Activated CD8-positive, alpha-beta memory T cell treated with anti-CD3 and anti-CD28 coated beads, Interleukin-2, amount 50 U/mL, for 48 hours (primary cell): ENCODE measurements at regions not wholly inside any gene's neighbourhood (a gene's known extent, or its start where the extent isn't known, plus 50 kb on each side); places are given as distances from the start of the nearest gene placed in this dataset.
"Not testable (repeated sequence)": the region's sequence is repeated elsewhere in the genome, so short reads cannot be mapped to it uniquely, and the experiment has no call there.

Source experiments
- DNase-seq: peaks from one replicate; pipeline ENCODE4 v3.0.0-alpha.2; 2020

DNA sequence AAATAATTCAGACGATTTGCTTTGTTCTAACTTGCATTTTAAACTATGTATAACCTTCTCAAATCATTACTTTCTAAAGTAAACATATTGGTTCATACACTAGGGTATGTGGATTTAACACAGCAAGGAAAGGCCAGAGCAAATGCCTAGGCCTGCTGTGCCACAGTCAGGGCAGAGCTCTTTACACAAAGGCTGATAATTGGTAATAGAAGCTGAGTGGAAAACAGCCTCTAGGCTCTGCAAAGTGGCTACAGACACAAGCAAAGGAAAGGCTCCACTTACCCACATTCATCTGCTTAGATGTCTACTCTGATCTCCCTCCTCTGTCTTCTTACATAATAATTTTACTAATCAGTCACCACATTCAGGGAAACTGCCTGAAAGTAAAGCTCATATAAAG lies 382.9 kb downstream of the OLFM4 start:
- DNase-seq: no peak

DNA sequence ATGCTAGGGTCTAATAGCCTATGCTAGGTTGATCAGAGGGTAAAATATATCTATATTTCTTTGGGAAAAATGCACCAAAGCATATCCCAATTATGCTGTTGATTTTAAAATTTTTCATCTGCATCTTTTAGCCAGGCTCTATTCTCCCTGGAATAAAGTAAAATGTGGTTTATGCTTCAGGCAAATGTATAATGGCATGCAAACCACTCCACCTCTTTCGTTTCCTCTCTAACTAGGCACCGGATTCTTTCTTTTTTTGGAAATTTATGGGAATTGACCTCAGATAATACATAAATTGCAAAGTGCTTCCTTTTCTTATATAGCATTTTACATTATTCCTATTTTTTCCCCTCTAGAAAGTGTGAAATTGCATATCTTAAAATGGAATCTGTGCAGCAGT lies 386.5 kb downstream of the OLFM4 start:
- DNase-seq: no peak

DNA sequence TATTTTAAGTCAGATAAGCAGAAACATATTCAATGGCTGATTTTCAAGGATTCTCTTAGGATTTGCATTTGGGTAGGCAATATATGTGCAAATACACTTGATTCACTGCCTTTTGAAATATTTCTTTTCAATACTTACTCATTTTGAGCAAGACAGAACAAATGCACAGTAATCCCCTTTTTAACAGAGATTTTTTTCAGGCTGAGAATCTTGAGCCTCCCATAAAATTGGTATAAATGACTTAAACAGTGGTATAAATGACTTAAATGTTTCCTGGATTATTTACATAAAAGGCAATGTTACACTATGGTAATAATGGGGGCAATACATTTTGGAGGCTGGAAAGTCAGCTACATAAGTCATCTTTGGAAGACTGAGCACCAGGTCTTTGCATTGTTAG lies 389.0 kb downstream of the OLFM4 start:
- no peak for DNase-seq

DNA sequence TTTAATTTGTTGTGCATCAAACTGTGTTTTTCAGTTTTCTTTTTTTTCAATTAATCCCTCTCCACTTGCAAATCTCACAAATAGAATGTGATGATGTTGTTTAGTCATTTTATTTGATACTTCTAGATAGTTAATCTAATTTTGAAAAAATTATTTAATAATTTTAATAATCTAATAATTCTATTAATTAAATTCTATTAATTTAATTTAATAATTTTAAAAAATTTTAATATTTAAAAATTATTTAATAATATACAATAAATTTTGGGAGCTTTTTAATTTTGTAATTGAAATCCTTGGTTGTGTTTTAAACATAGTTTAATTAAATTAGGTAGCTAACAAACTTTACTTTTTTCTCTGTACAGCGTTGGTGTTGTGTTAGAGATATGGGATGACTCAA lies 393.8 kb downstream of the OLFM4 start:
- no peak for DNase-seq

DNA sequence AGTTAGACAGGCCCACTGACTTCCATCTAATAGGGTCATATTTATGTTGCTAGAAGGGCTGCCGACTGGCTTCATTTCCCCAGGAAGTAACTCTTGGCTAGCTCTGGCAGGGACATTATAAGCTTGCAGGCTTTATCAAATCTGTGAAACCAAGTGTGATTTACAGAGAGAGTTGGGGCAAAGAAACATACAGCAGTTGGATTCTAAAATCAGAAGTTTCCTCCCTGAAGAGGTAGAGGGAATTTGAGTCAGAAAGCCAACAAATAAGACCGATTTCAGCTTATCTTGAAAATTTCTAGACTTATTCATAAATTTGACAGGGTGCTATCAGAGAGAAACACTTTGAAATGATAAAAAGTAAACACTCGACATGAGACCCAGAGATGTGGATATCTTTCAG lies 407.8 kb downstream of the OLFM4 start:
- no peak for DNase-seq

DNA sequence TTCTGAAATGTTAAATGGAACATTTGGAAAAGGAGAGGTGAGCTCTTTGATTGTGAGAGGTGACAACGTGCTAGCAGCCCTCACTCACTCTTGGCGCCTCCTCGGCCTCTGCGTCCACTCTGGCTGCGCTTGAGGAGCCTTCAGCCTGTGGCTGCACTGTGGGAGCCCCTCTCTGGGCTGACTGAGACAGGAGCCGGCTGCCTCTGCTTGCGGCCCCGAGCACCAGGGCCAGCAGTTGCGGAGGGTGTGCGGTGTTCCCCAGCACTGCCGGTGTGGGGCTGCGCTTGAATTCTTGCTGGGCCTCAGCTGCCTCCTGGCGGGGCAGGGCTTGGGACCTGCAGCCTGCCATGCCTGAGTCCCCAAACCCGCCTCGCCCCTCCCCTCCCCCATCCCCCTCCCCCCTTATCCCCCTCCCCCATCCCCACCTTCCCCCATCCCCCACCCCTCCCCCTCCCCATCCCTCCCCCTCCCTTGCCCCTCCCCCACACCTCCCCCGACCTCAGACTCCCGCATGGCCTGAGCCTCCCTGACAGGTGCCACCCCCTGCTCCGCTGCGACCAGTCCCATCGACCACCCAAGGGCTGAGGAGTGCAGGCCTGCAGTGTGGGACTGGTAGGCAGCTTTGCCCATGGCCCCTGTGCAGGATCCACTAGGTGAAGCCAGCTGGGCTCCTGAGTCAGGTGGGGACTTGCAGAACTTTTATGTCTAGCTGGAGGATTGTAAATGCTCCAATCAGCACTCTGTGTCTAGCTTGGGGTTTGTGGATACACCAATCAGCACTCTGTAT lies 411.0 kb downstream of the OLFM4 start:
- no peak for DNase-seq

DNA sequence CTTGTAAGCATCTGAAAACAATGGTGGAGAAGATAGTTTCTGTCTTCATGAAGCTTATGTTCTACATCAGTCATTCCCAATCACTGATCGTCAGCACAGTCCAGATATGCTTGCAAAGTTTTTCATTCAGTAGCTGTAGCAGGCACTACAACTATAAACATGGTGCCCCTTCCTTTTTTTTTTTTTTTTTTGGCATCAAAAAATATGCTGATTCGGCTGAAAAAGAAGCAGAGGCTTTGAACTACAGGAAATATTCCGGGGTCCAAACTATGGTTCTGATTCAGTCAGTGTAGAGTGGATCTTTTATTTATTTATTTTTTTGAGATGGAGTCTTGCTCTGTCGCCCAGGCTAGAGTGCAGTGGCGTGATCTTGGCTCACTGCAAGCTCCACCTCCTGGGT lies 414.4 kb downstream of the OLFM4 start:
- no peak for DNase-seq

DNA sequence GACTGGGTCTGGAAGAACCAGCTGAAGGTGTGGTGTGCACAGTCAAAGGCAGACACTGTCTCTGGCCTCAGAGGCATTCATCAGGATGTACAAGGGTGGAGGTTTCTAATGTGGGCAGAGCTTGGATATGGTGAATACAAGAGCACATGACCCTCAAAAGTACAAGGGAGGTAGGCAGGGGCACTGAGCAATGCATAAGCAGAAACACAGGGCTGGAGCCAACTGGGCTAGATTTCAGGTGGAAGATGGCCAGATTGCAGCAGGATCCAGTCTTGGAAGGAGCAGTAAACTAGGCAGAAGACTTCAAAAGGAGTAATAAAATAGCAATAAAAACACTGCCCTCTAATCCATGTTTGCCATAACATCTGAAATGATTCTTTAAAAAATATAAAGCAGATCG lies 417.1 kb downstream of the OLFM4 start:
- DNase-seq: no peak

DNA sequence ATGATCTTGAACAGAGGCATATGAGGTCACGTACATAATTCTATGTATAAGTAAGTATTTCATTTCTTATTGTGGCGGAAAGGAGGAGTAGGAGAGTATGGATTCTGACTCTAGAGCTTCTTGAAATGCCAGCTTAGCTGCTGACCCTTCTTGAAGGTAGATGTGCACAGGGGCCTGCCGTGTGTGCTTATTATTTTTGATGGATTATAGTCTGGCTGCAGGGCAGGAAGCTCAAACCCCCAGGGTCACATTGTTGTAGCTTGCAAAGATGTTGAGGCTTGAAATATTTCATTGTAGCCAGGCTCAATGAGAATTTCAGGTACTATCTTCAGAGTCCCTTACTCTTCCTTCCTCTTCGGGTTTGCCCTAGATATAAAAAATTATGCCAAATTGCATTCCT lies 418.8 kb downstream of the OLFM4 start:
- no peak for DNase-seq

DNA sequence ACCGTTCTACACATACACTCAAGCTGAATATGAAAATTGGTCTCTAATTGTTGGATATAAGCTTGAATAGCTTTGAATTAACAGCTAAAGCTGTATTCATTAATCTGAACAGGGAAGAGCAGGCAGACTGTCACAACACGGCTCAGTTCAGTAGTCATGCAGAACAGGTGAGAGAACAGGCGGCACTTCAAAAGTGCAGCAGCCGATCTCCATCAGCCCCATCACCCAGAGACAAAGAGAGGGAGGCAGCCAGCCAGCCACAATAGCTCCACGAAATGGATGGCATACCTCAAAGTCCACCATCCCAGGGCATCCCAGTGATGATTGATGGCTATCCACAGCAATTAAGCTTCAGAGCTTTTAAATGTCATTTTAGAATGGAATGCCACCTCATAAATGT lies 419.2 kb downstream of the OLFM4 start:
- DNase-seq: no peak

DNA sequence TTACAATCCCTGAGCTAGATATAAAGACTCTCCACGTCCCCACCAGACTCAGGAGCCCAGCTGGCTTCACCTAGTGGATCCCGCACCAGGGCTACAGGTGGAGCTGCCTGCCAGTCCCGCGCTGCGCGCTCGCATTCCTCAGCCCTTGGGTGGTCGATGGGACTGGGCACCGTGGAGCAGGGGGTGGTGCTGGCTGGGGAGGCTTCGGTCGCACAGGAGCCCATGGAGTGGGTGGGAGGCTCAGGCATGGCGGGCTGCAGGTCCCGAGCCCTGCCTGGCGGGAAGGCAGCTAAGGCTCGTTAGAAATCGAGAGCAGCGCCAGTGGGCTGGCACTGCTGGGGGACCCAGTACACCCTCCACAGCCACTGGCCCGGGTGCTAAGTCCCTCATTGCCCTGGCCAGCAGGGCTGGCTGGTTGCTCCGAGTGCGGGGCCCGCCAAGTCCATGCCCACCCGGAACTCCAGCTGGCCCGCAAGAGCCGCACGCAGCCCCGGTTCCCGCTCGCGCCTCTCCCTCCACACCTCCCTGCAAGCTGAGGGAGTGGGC lies 423.7 kb downstream of the OLFM4 start:
- DNase-seq: not testable (repeated sequence)

DNA sequence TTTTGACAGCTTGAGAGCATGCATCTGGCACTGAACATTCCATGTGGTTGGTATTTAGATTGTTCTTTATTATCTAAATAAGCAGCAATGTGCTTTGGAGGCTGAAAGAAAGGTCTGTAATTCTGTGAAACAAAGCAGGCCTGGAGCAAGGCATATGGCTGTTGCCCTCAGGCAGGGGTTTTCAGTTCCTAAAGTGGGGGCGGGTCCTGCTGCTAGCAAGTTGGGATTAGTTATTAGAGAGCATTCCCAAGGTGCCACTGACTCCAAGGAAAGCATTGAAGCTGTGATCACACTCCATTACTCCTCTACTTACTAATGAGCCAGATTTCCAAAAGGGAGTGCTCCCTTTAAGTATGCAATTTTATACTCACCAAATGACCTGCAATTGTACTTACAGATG lies 432.2 kb downstream of the OLFM4 start:
- DNase-seq: no peak

DNA sequence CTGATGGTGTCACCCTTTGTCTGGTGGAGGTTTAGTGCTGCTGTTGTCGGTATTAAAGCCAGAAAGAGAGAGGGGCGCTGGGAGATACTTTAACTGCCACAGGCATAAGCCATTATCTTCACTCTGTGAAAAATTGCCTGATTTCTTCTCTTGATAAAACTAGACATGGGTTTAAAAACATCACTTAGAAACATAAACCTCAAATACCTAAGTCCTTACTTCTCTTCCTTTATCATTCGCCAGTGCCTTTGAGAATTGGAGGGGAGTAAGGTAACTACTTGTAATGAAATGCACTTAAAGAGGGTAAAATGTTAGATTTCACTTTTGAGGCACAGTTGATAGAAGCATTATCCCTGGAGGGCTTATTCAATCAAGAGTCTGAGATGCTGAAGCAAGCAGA lies 434.5 kb downstream of the OLFM4 start:
- DNase-seq: no peak

DNA sequence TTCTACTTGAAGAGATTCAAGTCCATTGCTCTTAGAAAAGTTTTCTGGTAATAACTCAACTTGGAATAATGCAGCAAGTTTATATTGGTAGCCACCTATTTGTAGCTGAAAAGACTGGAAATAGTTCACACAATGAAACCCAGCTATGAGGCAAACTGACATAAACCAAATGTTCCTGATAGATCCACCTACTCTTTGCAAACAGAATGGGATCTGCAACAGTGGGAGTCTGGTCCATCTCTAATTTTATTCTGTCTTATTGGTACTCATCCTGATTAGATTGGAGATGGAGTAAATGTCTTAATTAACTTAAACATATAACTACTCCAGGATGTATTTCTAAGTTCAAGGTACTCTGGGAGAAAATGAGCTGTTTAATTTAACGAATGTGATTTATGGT lies 438.0 kb downstream of the OLFM4 start:
- no peak for DNase-seq

DNA sequence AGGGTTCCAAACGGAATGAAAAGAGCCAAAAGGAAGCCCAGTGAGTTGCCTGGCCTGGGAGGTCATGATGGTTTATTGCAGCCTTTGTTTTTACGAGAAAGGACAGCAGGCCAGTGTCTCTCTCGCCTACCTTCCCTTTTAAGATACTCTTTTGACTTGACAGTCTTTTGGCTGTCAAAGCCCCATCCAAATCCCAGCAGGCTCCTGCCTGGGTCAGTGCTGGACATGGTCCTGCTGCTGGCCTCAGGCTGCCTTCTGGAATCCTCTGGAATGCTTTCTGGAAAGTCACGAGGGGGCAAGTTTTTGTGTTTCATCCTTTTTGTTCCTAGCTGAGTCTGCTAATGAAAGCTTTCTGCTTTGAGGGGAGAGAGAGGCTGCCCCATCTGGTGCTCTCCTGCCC lies 444.8 kb downstream of the OLFM4 start:
- no peak for DNase-seq

DNA sequence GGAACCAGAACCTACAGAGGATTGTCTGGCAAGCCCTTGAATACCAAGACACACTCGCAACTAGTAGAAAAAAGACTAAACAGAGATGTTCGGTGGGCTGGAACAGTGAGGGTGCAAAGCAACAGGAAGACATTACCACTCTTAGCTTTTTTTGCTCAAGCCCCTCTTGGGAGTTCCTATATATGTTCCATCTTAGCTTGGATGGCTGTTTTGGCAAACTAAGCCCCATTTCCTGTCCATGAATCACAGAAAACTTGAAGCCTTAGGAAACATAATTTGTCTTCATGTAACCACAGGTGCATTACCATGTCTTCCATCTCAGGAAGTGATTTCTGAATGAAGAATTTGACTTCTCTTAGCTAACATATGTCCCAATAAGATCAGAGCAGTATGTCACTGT lies 446.3 kb downstream of the OLFM4 start:
- no peak for DNase-seq

DNA sequence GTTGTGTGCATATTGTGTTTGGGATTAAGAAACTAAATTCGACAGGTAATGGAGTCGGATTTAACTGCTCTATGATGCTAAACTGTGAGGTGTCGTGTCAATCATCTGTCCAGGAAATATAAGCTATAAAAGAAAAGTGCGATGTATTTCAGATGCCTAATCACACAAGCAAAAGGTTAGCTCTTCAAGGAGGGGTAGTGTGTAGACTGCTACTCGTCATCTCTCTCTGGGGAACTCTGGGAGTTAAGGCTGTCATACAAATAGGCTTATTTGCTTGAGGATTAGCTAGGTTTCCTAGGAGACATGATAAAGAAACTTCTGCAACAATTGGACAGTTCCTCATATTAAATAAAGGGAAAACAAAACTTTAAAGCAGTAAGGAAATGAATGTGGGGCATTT lies 462.1 kb downstream of the OLFM4 start:
- DNase-seq: no peak

DNA sequence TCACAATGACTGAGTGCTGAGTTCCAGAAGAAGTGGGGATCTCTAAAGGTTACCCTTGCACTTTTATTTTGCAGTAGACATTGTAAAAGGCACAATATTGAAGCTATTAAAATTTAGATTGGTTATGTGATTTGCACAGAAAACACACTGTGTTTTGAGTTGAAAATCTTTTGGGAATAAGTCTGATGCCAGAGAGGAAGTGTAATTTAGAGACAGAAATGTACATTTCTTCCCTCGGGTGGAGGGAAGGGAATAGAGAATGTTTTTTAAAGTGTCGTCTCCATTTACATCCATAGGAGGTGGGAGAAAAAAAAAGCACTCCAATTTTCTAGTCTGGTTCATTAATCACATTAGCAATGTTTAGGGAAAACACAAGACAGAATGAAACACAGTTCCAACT lies 465.8 kb downstream of the OLFM4 start:
- no peak for DNase-seq

DNA sequence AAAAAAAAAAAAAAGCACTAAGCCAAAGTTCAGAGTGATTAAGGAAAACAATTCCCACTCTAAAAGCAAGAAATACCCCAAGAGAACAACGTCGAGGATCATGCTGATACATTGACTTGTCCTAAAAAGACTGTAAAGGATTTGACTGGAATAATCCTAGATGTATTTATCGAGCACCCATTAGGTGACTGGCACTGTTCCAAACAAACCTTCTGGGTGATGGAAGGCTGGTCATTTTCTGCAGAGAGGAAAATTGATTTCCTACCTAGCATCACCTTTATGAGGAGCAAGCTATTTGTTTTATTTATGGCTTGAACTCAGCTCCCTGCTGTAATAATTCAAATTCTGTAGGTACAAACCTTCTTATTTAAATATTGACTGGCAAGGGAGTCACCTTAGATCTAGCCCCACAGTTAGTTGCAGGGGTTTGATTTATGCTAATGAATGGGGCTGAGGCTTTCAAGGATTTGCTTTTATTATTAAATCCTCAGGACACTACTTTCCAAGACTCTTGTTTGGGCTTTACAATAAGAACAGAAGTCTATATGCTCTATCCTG lies 471.0 kb downstream of the OLFM4 start:
- DNase-seq: no peak

DNA sequence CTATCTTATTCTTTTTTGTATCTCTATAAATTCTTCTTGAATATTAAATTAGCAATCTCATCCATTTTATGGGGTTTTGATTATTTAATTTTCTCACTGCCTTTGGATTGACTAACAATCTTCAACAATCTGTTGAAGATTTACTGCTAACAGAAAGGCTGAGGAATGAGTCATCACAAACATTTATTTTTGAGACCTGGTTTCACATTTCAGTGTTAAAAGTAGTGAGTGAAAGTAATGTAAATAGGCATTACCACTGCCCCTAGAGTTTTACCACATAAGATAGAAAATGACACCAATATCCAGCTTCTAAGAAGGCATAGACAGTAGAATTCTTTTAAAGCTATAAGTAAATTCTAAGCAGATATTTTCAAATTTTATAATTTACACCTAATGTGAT lies 472.8 kb downstream of the OLFM4 start:
- no peak for DNase-seq

DNA sequence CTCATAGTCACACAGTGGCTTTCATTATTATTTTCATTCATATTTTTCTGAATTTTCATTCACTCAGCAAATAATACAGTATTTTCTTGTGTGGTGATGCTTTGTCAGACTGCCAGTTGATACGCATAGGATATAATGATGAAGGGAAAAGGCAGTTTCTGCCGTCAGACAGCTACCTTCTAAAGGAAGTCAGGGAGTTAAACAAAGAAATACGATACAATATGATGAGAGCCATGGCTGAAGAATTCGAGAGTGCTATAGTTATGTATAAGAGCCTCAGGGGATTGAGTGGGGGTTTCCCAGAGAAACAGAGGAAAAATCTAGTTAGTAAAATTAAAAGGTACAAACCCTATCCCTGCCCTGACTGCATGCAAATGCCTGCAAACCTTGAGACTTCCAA lies 479.1 kb downstream of the OLFM4 start:
- DNase-seq: no peak

DNA sequence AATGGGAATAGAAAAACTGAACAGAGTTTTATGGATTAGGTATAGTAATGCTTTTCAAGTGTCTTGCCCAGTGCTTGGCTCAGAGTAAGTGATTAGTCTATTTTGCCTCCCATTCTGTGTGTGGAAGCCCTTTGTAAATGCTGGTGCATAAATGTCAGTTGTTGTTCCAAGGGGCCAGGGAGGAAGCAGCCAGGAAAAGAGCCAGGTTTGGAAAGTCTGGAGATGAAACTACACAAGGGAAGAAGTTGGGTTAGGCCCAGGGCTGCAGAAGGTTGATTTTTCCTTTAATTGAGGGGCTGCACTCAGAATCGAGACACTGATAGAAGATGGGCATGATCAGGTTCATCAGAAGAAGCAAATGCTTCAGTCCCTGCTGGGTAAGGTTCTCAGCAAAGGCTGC lies 484.0 kb downstream of the OLFM4 start:
- DNase-seq: no peak

DNA sequence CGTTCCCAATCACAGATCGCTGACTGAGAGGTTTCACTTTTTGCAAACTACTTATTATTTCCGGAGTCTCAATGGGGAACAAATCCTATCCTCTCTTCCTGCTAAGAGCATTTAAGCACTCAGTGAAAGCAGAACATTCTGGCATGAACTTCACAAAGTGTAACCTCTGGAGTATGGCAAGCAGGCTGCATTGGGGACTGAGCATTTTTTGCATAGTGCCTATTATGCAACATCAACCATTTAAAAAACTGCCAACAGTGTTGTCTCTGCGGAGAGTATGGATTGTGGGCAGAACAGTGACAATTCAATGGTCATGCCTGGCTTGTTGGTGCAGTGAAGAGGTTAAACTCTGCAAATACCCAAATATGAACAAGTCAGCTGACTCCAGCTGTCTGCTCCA lies 484.6 kb downstream of the OLFM4 start:
- no peak for DNase-seq

DNA sequence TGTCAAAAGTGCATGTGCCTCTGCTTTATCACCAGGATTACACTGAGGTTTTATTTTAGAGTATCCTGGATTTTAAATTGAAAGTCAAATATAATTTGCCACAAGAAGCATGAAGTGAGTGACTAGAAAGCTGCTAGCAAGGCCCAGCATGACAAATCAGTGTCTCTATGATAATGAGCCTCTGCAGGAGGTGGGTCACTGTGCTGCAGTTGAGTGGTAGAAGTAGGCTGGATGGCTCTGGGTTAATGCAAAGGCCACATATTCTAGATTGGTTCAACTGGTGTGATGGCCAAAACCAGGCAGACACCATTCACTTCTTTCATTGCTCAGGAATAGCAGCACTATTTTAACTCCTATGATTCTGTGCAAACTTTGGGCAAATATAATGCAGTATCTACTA lies 491.5 kb downstream of the OLFM4 start:
- no peak for DNase-seq

DNA sequence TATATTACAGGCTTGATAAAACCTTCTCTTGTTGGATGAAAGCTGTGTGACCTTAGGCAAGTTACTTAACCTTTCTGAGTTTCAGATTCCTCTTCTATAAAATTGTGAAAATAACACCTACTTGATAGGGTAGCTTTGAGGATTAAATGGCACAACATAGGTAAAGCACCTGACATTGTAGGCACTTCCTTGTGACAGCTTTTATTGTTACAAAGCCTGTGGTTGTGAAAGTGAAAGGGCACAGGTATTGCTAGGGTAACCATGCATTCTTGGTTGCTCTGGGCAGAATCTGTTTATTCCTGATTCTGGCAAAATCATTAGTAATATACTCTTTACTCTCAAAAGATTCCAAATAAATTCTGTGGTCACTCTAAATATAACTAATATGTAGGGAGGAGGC lies 493.4 kb downstream of the OLFM4 start:
- DNase-seq: no peak
